ENCODE measurements at regions not wholly inside any gene's neighbourhood (a gene's known extent, or its start where the extent isn't known, plus 50 kb on each side); places are given as distances from the start of the nearest gene placed in this dataset.

GRCh38 chr9:86802900-86803673 lies 144.2 kb downstream of the GAS1 start:
- H3K4me3 ChIP-seq (replicated peaks; ENCODE audit: low read depth, low read length) = no peak overlapping the region
- no peak for TF ChIP-seq CTCF (IDR thresholded peaks at IDR 0.05; ENCODE audit: low read depth, low read length, missing control alignments)
- no peak for DNase-seq (ENCODE audit: extremely low read depth, low read depth)

- no peak for TF ChIP-seq CTCF (IDR thresholded peaks at IDR 0.05; ENCODE audit: low read depth, low read length, missing control alignments)
- DNase-seq (ENCODE audit: extremely low read depth, low read depth) = no peak
- H3K4me3 ChIP-seq (replicated peaks; ENCODE audit: low read depth, low read length) = no peak overlapping the region
Observed at GRCh38 chr9:86801246-86801645, 146.1 kb downstream of the GAS1 start.

- no peak for TF ChIP-seq CTCF (IDR thresholded peaks at IDR 0.05; ENCODE audit: low read depth, low read length, missing control alignments)
- H3K4me3 ChIP-seq (replicated peaks; ENCODE audit: low read depth, low read length) = no peak overlapping the region
- no peak for DNase-seq (ENCODE audit: extremely low read depth, low read depth)
Observed at GRCh38 chr9:86800681-86801080, 146.6 kb downstream of the GAS1 start.

GRCh38 chr9:86798966-86799365 lies 148.3 kb downstream of the GAS1 start:
- H3K4me3 ChIP-seq (replicated peaks; ENCODE audit: low read depth, low read length) = no peak overlapping the region
- no peak for DNase-seq (ENCODE audit: extremely low read depth, low read depth)
- TF ChIP-seq CTCF (IDR thresholded peaks at IDR 0.05; ENCODE audit: low read depth, low read length, missing control alignments) = no peak

GRCh38 chr9:86796666-86797065 lies 150.6 kb downstream of the GAS1 start:
- DNase-seq (ENCODE audit: extremely low read depth, low read depth) = no peak
- no peak for TF ChIP-seq CTCF (IDR thresholded peaks at IDR 0.05; ENCODE audit: low read depth, low read length, missing control alignments)
- H3K4me3 ChIP-seq (replicated peaks; ENCODE audit: low read depth, low read length) = no peak overlapping the region

GRCh38 chr9:86795823-86796553 lies 151.3 kb downstream of the GAS1 start:
- TF ChIP-seq CTCF (IDR thresholded peaks at IDR 0.05; ENCODE audit: low read depth, low read length, missing control alignments) = peak; percentile 24
- no peak overlapping the region for H3K4me3 ChIP-seq (replicated peaks; ENCODE audit: low read depth, low read length)
- peak; percentile 30 for DNase-seq (ENCODE audit: extremely low read depth, low read depth)
